GM23338 (cell line): ENCODE measurements at regions not wholly inside any gene's neighbourhood (a gene's known extent, or its start where the extent isn't known, plus 50 kb on each side); places are given as distances from the start of the nearest gene placed in this dataset.

Source experiments
- ATAC-seq: fragments of 200-7000 bp; cut with Tn5 transposase; 3 replicates; pipeline ENCODE4 v1.9.1; 2020
- DNase-seq: peaks from one replicate; pipeline ENCODE4 v3.0.0-alpha.2; 2015; ENCODE audit warnings: low spot score
- H2AFZ ChIP-seq: fragments of 200-600 bp; sonication (generic); 2 replicates; pipeline ENCODE4 v1.8.0; 2016; ENCODE audit warnings: antibody characterized with exemption, mild to moderate bottlenecking, moderate library complexity
- H3F3A ChIP-seq: fragments of 200-600 bp; sonication (generic); replicated peaks from 2 replicates; pipeline ENCODE4 v1.8.0; 2017; ENCODE audit warnings: antibody characterized with exemption, mixed run types, low read depth
- H3K27ac ChIP-seq: fragments of 200-600 bp; sonication (generic); 2 replicates; pipeline ENCODE4 v1.6.1; 2016; ENCODE audit warnings: low read depth
- H3K27me3 ChIP-seq: fragments of 200-600 bp; sonication (generic); 2 replicates; pipeline ENCODE4 v1.8.0; 2016; ENCODE audit warnings: mild to moderate bottlenecking, mixed run types, moderate library complexity; ENCODE audit not compliant: insufficient read depth
- H3K36me3 ChIP-seq: fragments of 200-600 bp; sonication (generic); 2 replicates; pipeline ENCODE4 v1.8.0; 2016; ENCODE audit warnings: mild to moderate bottlenecking; ENCODE audit not compliant: insufficient read depth
- H3K4me1 ChIP-seq: fragments of 200-600 bp; sonication (generic); 2 replicates; pipeline ENCODE4 v1.8.0; 2016; ENCODE audit warnings: mild to moderate bottlenecking, moderate library complexity; ENCODE audit not compliant: insufficient read depth
- H3K4me2 ChIP-seq: fragments of 200-600 bp; sonication (generic); 2 replicates; pipeline ENCODE4 v1.7.1; 2017; ENCODE audit warnings: mixed run types
- H3K4me3 ChIP-seq: fragments of 200-600 bp; sonication (generic); 2 replicates; pipeline ENCODE4 v1.6.1; 2016; ENCODE audit warnings: mixed run types
- H3K79me2 ChIP-seq: fragments of 200-600 bp; sonication (generic); replicated peaks from 2 replicates; pipeline ENCODE4 v1.8.0; 2017; ENCODE audit warnings: mild to moderate bottlenecking; ENCODE audit not compliant: insufficient read depth
- H3K9me2 ChIP-seq: fragments of 200-600 bp; sonication (generic); 2 replicates; pipeline ENCODE4 v1.8.0; 2017; ENCODE audit not compliant: insufficient read depth
- H4K20me1 ChIP-seq: fragments of 200-600 bp; sonication (generic); replicated peaks from 2 replicates; pipeline ENCODE4 v1.8.0; 2017; ENCODE audit warnings: mild to moderate bottlenecking; ENCODE audit not compliant: insufficient read depth
- H3K27ac Mint-ChIP-seq: 2 replicates; pipeline ENCODE4 v1.8.0; 2020; ENCODE audit warnings: inconsistent platforms, mild to moderate bottlenecking, moderate library complexity, mixed read lengths
- H3K27me3 Mint-ChIP-seq: 3 replicates; pipeline ENCODE4 v1.8.0; 2022; ENCODE audit warnings: low read depth, mild to moderate bottlenecking, moderate library complexity, mixed read lengths, inconsistent platforms; ENCODE audit not compliant: insufficient read depth, poor library complexity
- H3K36me3 Mint-ChIP-seq: 3 replicates; pipeline ENCODE4 v1.8.0; 2021; ENCODE audit warnings: low read depth, mild to moderate bottlenecking, inconsistent platforms, moderate library complexity, mixed read lengths
- H3K4me1 Mint-ChIP-seq: 3 replicates; pipeline ENCODE4 v1.8.0; 2020; ENCODE audit warnings: mild to moderate bottlenecking, inconsistent platforms, mixed read lengths
- H3K4me3 Mint-ChIP-seq: 3 replicates; pipeline ENCODE4 v1.8.0; 2021; ENCODE audit warnings: moderate library complexity, mild to moderate bottlenecking, inconsistent platforms, mixed read lengths
- H3K9me3 Mint-ChIP-seq: 3 replicates; pipeline ENCODE4 v1.8.0; 2020; ENCODE audit warnings: moderate library complexity, mild to moderate bottlenecking, inconsistent platforms, mixed read lengths
- CREB1 ChIP-seq: fragments of 250-450 bp; sonication (Bioruptor Pico); IDR thresholded peaks from 2 replicates; pipeline ENCODE4 v1.5.0; 2020; ENCODE audit warnings: low read depth, mild to moderate bottlenecking, moderate library complexity
- EZH2 ChIP-seq: fragments of 200-600 bp; sonication (generic); IDR thresholded peaks from one replicate; pipeline ENCODE4 v1.8.0; 2017; ENCODE audit warnings: antibody characterized with exemption, mild to moderate bottlenecking, low read depth; ENCODE audit not compliant: unreplicated experiment
- EZH2phosphoT487 ChIP-seq: fragments of 200-600 bp; sonication (generic); IDR thresholded peaks from one replicate; pipeline ENCODE4 v1.8.1; 2018; ENCODE audit warnings: antibody characterized with exemption; ENCODE audit not compliant: unreplicated experiment
- JUNB ChIP-seq: IDR thresholded peaks from one replicate; pipeline ENCODE4 v1.6.1; 2016; ENCODE audit warnings: antibody characterized with exemption; ENCODE audit not compliant: unreplicated experiment
- NANOG ChIP-seq: IDR thresholded peaks from 2 replicates; pipeline ENCODE4 v1.6.1; 2016; ENCODE audit warnings: antibody characterized with exemption, borderline replicate concordance
- ZNF114 ChIP-seq: fragments of 250-450 bp; sonication (Bioruptor Pico); IDR thresholded peaks from 2 replicates; pipeline ENCODE4 v1.5.0; 2020; ENCODE audit warnings: mild to moderate bottlenecking, moderate library complexity
- TF ChIP-seq, protein P1 (sequence below): IDR thresholded peaks from one replicate; pipeline ENCODE4 v1.6.1; 2018; ENCODE audit warnings: antibody characterized with exemption; ENCODE audit not compliant: unreplicated experiment
- TF ChIP-seq, protein P2 (sequence below): IDR thresholded peaks from 2 replicates; pipeline ENCODE4 v1.6.1; 2016; ENCODE audit warnings: antibody characterized with exemption
- TF ChIP-seq, protein P3 (sequence below): fragments of 250-450 bp; sonication (Bioruptor Pico); IDR thresholded peaks from 2 replicates; pipeline ENCODE4 v1.5.0; 2020; ENCODE audit warnings: mild to moderate bottlenecking, moderate library complexity

DNA sequence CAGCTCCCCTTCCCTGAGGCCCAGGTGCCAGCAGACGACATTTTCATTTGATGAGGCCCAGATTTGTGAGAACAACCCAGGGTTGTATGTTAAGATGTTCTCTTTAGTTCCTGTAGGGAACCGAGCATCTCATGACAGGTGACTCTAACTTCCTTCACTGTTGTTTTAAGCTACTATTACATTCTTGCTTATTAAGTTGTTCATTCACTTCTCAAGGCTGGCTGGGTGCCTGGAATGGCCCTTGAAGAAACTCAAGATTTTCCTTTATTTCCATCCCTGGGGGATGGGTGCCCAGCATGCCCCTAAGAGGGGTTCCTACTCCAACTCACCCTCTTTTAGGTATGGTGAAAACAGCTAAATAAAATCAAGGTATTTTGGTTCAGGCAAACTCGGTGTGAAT lies 111.5 kb upstream of the SYNDIG1 start (continued):
- TF ChIP-seq EZH2phosphoT487, result no peak
- no peak for TF ChIP-seq CREB1
- no peak for TF ChIP-seq NANOG
- no peak for TF ChIP-seq JUNB
- TF ChIP-seq, protein P1, sequence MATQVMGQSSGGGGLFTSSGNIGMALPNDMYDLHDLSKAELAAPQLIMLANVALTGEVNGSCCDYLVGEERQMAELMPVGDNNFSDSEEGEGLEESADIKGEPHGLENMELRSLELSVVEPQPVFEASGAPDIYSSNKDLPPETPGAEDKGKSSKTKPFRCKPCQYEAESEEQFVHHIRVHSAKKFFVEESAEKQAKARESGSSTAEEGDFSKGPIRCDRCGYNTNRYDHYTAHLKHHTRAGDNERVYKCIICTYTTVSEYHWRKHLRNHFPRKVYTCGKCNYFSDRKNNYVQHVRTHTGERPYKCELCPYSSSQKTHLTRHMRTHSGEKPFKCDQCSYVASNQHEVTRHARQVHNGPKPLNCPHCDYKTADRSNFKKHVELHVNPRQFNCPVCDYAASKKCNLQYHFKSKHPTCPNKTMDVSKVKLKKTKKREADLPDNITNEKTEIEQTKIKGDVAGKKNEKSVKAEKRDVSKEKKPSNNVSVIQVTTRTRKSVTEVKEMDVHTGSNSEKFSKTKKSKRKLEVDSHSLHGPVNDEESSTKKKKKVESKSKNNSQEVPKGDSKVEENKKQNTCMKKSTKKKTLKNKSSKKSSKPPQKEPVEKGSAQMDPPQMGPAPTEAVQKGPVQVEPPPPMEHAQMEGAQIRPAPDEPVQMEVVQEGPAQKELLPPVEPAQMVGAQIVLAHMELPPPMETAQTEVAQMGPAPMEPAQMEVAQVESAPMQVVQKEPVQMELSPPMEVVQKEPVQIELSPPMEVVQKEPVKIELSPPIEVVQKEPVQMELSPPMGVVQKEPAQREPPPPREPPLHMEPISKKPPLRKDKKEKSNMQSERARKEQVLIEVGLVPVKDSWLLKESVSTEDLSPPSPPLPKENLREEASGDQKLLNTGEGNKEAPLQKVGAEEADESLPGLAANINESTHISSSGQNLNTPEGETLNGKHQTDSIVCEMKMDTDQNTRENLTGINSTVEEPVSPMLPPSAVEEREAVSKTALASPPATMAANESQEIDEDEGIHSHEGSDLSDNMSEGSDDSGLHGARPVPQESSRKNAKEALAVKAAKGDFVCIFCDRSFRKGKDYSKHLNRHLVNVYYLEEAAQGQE, result no peak
- TF ChIP-seq, protein P2, sequence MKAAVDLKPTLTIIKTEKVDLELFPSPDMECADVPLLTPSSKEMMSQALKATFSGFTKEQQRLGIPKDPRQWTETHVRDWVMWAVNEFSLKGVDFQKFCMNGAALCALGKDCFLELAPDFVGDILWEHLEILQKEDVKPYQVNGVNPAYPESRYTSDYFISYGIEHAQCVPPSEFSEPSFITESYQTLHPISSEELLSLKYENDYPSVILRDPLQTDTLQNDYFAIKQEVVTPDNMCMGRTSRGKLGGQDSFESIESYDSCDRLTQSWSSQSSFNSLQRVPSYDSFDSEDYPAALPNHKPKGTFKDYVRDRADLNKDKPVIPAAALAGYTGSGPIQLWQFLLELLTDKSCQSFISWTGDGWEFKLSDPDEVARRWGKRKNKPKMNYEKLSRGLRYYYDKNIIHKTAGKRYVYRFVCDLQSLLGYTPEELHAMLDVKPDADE, result no peak
- TF ChIP-seq EZH2, result no peak

DNA sequence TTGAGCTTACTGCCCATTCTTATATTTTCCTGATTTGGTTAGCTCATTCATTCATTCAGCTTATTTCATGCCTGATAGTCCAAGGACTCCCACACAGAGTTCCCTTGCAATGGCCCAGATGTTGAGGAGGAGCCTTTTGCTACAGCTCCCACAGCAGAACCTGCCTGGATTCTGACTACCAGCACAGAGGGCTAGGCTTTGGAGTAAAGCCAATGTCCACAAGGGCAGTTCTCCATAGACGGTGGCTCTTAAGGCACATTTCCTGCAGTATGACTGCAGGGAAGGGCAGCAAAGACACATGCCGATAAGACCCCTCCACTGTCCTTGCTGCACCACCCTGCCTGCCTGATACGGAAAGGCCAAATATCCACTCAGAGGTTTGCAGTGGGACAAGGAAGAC lies 112.3 kb upstream of the SYNDIG1 start:
- no peaks in the 10 kb centered on the region for H3K36me3 Mint-ChIP-seq
- H3F3A ChIP-seq, result no peaks in the 10 kb centered on the region
- no peaks in the 10 kb centered on the region for H4K20me1 ChIP-seq
- H3K27ac ChIP-seq, result no peak overlapping the region
- H3K4me3 ChIP-seq, result no peak overlapping the region
- H3K79me2 ChIP-seq, result no peaks in the 10 kb centered on the region
- H3K4me1 ChIP-seq, result 0 out of 2 replicates have a peak, but pooled peaks cover 5% of the 10 kb centered on the region
- no peak overlapping the region for H3K4me3 Mint-ChIP-seq
- H3K27me3 Mint-ChIP-seq, result peaks cover 6% of the 10 kb centered on the region
- no peaks in the 10 kb centered on the region for H3K9me2 ChIP-seq
- ATAC-seq (no peak), DNase-seq (no peak)
- H3K4me2 ChIP-seq, result no peak overlapping the region
- no peaks in the 10 kb centered on the region for H3K36me3 ChIP-seq
- H2AFZ ChIP-seq, result peak overlapping the region; percentile 56; the same call in 1 of the 2 replicates
- H3K4me1 Mint-ChIP-seq, result peaks cover 22% of the 10 kb centered on the region; the same call in 2 of the 3 replicates
- H3K27me3 ChIP-seq, result no peaks in the 10 kb centered on the region
- H3K27ac Mint-ChIP-seq, result no peak overlapping the region
- peaks cover 3% of the 10 kb centered on the region; the same call in 2 of the 3 replicates for H3K9me3 Mint-ChIP-seq
- TF ChIP-seq, protein P1, result no peak
- TF ChIP-seq ZNF114 (CRISPR knock-in tag) (no peak), EZH2phosphoT487 (no peak), CREB1 (no peak)
- TF ChIP-seq, protein P3, sequence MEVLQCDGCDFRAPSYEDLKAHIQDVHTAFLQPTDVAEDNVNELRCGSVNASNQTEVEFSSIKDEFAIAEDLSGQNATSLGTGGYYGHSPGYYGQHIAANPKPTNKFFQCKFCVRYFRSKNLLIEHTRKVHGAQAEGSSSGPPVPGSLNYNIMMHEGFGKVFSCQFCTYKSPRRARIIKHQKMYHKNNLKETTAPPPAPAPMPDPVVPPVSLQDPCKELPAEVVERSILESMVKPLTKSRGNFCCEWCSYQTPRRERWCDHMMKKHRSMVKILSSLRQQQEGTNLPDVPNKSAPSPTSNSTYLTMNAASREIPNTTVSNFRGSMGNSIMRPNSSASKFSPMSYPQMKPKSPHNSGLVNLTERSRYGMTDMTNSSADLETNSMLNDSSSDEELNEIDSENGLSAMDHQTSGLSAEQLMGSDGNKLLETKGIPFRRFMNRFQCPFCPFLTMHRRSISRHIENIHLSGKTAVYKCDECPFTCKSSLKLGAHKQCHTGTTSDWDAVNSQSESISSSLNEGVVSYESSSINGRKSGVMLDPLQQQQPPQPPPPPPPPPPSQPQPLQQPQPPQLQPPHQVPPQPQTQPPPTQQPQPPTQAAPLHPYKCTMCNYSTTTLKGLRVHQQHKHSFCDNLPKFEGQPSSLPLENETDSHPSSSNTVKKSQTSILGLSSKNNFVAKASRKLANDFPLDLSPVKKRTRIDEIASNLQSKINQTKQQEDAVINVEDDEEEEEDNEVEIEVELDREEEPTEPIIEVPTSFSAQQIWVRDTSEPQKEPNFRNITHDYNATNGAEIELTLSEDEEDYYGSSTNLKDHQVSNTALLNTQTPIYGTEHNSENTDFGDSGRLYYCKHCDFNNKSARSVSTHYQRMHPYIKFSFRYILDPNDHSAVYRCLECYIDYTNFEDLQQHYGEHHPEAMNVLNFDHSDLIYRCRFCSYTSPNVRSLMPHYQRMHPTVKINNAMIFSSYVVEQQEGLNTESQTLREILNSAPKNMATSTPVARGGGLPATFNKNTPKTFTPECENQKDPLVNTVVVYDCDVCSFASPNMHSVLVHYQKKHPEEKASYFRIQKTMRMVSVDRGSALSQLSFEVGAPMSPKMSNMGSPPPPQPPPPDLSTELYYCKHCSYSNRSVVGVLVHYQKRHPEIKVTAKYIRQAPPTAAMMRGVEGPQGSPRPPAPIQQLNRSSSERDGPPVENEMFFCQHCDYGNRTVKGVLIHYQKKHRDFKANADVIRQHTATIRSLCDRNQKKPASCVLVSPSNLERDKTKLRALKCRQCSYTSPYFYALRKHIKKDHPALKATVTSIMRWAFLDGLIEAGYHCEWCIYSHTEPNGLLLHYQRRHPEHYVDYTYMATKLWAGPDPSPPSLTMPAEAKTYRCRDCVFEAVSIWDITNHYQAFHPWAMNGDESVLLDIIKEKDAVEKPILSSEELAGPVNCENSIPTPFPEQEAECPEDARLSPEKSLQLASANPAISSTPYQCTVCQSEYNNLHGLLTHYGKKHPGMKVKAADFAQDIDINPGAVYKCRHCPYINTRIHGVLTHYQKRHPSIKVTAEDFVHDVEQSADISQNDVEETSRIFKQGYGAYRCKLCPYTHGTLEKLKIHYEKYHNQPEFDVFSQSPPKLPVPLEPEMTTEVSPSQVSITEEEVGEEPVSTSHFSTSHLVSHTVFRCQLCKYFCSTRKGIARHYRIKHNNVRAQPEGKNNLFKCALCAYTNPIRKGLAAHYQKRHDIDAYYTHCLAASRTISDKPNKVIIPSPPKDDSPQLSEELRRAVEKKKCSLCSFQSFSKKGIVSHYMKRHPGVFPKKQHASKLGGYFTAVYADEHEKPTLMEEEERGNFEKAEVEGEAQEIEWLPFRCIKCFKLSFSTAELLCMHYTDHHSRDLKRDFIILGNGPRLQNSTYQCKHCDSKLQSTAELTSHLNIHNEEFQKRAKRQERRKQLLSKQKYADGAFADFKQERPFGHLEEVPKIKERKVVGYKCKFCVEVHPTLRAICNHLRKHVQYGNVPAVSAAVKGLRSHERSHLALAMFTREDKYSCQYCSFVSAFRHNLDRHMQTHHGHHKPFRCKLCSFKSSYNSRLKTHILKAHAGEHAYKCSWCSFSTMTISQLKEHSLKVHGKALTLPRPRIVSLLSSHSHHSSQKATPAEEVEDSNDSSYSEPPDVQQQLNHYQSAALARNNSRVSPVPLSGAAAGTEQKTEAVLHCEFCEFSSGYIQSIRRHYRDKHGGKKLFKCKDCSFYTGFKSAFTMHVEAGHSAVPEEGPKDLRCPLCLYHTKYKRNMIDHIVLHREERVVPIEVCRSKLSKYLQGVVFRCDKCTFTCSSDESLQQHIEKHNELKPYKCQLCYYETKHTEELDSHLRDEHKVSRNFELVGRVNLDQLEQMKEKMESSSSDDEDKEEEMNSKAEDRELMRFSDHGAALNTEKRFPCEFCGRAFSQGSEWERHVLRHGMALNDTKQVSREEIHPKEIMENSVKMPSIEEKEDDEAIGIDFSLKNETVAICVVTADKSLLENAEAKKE (CRISPR knock-in tag), result no peak
- TF ChIP-seq, protein P2, result no peak
